ENCODE measurements at regions not wholly inside any gene's neighbourhood (a gene's known extent, or its start where the extent isn't known, plus 50 kb on each side); places are given as distances from the start of the nearest gene placed in this dataset.
"Not testable (repeated sequence)": the region's sequence is repeated elsewhere in the genome, so short reads cannot be mapped to it uniquely, and the experiment has no call there.

DNA sequence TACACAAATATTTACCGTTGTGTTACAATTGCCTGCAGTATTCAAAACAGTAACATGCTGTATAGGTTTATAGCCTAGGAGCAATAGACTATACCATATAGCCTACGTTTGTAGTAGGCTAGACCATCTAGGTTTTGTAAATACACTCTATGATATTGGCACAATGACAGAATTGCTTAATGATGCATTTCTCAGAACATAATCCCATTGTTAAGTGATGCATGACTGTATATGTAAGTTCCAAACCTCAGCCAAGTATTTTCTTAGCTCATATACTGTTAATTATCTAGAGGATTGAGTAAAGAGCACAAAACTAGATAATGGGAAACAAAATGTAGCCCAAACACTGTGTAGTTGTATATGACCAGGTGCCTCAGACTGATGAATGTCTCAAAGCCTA lies 220.1 kb downstream of the ANXA1 start:
- Mint-ChIP-seq H3K27me3 (ENCODE audit: low read depth) (no peaks in the 10 kb centered on the region), H3K4me1 (ENCODE audit: low read depth) (no peaks in the 10 kb centered on the region), H3K27ac (no peak overlapping the region), H3K9me3 (no peaks in the 10 kb centered on the region), H3K36me3 (ENCODE audit: low read depth) (no peaks in the 10 kb centered on the region), H3K4me3 (no peak overlapping the region)

DNA sequence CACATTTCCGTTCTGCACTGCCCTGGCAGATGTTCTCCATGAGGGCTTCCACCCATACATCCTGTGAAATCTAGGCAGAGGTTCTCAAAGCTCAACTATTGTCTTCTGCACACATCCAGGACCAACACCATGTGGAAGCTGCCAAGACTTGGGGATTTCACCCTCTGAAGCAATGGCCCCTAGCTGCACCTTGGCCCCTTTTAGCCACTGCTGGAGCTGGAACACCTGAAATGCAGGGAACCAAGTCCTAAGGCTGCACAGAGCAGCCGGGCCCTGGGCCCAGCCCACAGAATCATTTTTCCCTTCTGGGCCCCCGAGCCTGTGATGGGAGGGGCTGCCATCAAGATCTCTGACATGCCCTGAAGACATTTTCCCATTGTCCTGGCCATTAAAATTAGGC lies 228.7 kb downstream of the ANXA1 start:
- Mint-ChIP-seq H3K27ac (no peak overlapping the region), H3K9me3 (no peaks in the 10 kb centered on the region), H3K36me3 (ENCODE audit: low read depth) (no peaks in the 10 kb centered on the region), H3K27me3 (ENCODE audit: low read depth) (no peaks in the 10 kb centered on the region), H3K4me1 (ENCODE audit: low read depth) (no peaks in the 10 kb centered on the region), H3K4me3 (no peak overlapping the region)

DNA sequence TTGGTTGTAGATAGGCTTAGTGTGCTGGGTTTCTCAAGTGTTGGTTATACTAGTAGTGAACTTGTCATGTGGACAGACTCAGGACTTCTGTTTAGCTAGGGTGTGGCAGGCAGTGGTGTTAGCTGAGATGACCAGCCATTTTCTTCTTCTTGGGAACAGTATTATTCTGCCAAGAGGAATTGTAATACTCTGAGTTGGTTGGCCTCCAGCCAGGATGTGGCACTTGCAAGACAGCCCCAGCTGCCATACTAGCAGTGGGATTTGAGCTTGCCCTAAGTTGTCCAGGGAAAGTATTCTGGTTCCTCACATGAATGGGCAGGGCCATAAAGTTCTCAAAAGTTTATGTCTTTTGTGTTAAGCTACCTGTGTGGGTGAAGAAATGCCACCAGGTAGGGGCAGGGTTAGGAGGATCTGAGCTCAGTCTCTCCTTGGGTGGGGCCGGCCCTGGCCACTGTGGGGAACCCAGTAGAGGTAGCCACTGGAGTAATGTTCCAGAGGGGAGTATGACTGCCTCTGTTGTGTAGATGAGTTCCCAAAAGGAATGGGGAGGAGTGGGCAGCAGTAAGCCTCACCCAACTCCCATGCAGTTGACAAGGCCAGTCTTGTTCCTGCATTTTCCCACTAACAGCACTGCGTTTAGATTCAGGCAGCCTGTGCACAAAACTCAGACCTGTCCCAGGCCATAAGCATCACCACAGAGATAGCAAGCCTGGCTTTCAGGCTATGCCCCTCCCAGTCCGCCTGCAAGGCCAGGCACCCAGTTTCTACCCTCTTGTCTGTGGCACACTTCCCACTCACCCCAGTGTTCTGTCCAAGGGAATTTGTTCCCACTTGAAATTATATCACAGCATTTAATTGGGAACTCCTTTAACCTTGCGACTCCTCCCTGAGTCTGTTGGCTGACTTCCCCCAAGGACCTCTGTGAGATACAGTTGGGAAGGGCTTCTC lies 250.7 kb downstream of the ANXA1 start:
- Mint-ChIP-seq H3K4me3 (no peak overlapping the region), H3K4me1 (ENCODE audit: low read depth) (no peaks in the 10 kb centered on the region), H3K9me3 (no peaks in the 10 kb centered on the region), H3K27me3 (ENCODE audit: low read depth) (no peaks in the 10 kb centered on the region), H3K27ac (no peak overlapping the region), H3K36me3 (ENCODE audit: low read depth) (no peaks in the 10 kb centered on the region)

DNA sequence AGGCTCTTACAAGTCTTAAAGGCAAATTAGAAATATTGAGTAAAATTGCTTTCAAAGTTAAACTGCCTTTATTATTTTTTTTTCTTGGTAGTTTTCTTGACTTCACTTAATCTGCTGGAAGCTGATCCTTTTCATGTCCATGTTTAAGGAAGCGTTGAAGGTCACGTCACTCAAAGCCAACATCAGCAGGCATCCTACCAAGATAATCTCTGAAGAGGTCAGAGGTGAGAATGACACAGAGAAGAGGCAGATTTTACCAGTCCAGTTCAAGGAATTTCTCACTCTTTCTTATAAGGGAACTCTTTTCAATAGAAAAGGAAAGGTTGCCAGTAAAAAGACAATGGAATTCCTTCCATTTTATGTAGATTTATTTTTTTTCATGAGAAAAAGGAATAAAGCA lies 259.8 kb downstream of the ANXA1 start:
- Mint-ChIP-seq H3K9me3 (no peaks in the 10 kb centered on the region), H3K27ac (no peak overlapping the region), H3K36me3 (ENCODE audit: low read depth) (no peaks in the 10 kb centered on the region), H3K4me3 (no peak overlapping the region), H3K27me3 (ENCODE audit: low read depth) (no peaks in the 10 kb centered on the region), H3K4me1 (ENCODE audit: low read depth) (no peaks in the 10 kb centered on the region)

DNA sequence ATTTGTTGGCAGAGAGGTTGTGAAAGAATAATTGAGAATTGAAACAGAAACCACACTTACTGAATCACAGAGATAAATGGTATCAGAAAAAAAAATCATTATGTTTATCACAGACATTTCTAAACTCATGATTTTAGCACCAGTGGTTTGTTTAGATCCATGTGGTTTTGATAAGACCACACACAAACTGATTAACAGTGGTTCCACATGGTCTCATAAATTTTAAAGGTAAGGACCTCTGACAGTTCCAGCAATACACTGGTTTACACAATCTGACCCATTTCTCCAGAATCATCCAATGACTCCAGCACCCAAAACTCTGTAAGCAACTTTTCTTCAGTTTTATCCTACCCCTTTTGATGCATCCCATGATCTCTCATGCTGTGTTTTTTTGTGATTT lies 261.2 kb downstream of the ANXA1 start:
- H3K4me1 Mint-ChIP-seq (ENCODE audit: low read depth) = no peaks in the 10 kb centered on the region
- no peaks in the 10 kb centered on the region for H3K27me3 Mint-ChIP-seq (ENCODE audit: low read depth)
- H3K36me3 Mint-ChIP-seq (ENCODE audit: low read depth) = no peaks in the 10 kb centered on the region
- H3K27ac Mint-ChIP-seq = no peak overlapping the region
- no peak overlapping the region for H3K4me3 Mint-ChIP-seq
- H3K9me3 Mint-ChIP-seq = no peaks in the 10 kb centered on the region

DNA sequence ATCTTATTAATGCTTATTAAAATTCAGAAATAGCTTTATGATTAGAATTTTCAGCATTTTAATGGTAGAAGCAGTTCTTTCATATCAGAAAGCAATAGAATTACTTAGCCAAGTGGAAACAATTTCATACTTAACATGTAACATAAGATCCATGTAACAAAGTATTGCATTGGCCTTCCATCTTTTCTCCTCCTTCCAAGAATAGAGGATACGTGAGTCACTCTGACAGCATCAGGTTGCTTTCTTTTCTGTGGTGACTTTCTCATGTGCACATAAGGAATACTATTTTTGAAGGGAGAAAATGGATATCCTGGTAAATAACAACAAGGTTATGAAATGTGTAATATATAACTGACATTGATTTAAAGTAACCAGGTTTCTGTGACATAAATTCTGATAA lies 272.2 kb downstream of the ANXA1 start:
- Mint-ChIP-seq H3K27ac (no peak overlapping the region), H3K27me3 (ENCODE audit: low read depth) (no peaks in the 10 kb centered on the region), H3K4me3 (no peak overlapping the region), H3K4me1 (ENCODE audit: low read depth) (no peaks in the 10 kb centered on the region), H3K36me3 (ENCODE audit: low read depth) (no peaks in the 10 kb centered on the region), H3K9me3 (no peaks in the 10 kb centered on the region)

DNA sequence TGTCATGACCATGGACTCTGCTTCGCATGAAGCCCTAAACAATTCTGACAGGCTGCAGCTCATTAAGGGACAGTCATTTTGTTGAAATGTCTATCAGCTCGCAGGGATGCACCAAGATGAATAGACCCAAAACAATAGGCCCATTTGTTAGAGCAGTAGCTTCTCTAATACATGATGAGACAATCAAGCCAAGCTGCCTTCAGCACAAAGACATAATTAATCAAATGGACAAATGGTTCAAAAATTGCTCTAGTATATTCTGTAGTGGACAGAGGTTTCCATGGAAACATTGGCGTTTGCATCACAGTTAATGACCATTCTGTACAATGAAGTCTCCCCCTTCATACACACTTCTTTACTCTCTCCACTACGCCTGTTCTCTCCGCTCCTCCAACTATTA lies 274.6 kb downstream of the ANXA1 start:
- H3K4me3 Mint-ChIP-seq = no peak overlapping the region
- H3K27ac Mint-ChIP-seq = no peak overlapping the region
- H3K36me3 Mint-ChIP-seq (ENCODE audit: low read depth) = no peaks in the 10 kb centered on the region
- H3K9me3 Mint-ChIP-seq = no peaks in the 10 kb centered on the region
- no peaks in the 10 kb centered on the region for H3K4me1 Mint-ChIP-seq (ENCODE audit: low read depth)
- H3K27me3 Mint-ChIP-seq (ENCODE audit: low read depth) = no peaks in the 10 kb centered on the region

DNA sequence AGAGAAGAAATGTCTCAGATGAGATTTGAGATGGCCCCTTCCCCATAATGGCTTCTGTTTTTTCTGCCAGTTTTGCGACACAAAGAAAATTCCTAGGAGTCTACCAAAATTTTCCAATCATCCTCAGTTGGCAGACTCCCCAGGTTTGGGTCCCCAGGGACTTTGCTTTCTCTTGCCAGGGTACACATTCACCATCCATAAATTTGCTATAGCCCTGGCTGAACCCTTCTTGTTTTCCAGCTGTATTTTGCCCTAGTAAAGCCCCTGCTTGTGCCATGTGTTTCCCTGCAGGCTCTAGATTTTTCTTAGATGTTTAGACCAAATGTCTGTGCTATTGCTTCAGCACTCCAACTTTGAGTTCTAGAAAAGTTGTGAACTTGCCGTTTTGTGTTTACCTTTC lies 283.2 kb downstream of the ANXA1 start:
- Mint-ChIP-seq H3K27me3 (ENCODE audit: low read depth) (no peaks in the 10 kb centered on the region), H3K27ac (no peak overlapping the region), H3K36me3 (ENCODE audit: low read depth) (no peaks in the 10 kb centered on the region), H3K9me3 (no peaks in the 10 kb centered on the region), H3K4me3 (no peak overlapping the region), H3K4me1 (ENCODE audit: low read depth) (no peaks in the 10 kb centered on the region)

DNA sequence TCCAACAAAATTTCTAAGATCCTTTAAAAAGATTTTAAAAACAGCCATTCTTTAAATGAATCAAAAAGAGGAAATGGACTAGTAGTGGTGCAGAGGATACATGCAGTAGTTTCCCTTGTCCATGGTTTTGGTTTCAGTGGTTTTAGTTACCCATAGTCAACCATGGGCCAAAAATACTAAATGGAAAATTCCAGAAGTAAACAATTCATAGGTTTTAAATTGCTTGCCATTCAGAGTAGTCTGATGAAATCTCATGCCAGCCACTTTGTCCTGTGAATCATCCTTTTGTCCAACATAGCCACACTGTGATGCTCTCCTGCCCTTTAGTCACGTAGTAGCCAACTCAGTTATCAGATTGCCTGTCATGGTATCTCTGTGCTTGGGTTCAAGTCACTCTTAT lies 286.1 kb downstream of the ANXA1 start:
- no peaks in the 10 kb centered on the region for H3K9me3 Mint-ChIP-seq
- H3K27me3 Mint-ChIP-seq (ENCODE audit: low read depth) = no peaks in the 10 kb centered on the region
- H3K27ac Mint-ChIP-seq = no peak overlapping the region
- H3K4me1 Mint-ChIP-seq (ENCODE audit: low read depth) = no peaks in the 10 kb centered on the region
- no peak overlapping the region for H3K4me3 Mint-ChIP-seq
- no peaks in the 10 kb centered on the region for H3K36me3 Mint-ChIP-seq (ENCODE audit: low read depth)

DNA sequence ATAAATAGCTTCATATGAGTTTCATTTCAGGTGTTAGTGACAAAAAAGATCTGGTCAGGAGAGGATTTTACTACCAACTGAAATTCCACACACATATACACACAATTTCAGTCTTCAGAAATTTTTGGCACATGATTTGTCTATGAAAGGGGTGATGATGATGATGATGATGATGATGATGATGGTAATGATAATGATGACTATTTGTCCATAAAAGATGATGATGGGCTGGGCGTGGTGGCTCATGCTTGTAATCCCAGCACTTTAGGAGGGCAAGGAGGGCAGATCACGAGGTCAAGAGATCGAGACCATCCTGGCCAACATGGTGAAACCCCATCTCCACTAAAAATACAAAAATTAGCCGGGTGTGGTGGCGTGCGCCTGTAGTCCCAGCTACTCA lies 288.2 kb downstream of the ANXA1 start:
- H3K4me3 Mint-ChIP-seq; H3K27me3 Mint-ChIP-seq (ENCODE audit: low read depth); H3K4me1 Mint-ChIP-seq (ENCODE audit: low read depth); H3K9me3 Mint-ChIP-seq; H3K27ac Mint-ChIP-seq; H3K36me3 Mint-ChIP-seq (ENCODE audit: low read depth): not testable (repeated sequence)

DNA sequence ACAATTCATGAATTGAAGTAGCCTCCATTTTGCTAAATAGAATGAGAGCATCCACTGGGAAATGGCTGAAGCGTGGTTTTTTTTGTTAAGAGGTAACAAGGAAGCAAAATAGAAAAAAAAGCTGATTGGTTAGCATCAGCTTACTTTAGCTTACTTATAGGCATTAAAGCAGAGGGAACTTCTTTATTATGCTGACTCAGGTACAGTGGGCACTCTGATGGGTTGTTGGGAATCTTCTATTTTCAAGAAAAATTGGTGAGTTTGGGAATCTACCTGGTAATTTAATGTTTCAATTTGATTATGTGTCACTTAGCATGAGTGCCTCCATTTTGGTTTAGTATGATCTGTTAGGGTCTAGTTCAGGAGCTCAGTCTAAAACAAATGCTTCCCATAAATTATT lies 289.6 kb downstream of the ANXA1 start:
- no peak overlapping the region for H3K4me3 Mint-ChIP-seq

DNA sequence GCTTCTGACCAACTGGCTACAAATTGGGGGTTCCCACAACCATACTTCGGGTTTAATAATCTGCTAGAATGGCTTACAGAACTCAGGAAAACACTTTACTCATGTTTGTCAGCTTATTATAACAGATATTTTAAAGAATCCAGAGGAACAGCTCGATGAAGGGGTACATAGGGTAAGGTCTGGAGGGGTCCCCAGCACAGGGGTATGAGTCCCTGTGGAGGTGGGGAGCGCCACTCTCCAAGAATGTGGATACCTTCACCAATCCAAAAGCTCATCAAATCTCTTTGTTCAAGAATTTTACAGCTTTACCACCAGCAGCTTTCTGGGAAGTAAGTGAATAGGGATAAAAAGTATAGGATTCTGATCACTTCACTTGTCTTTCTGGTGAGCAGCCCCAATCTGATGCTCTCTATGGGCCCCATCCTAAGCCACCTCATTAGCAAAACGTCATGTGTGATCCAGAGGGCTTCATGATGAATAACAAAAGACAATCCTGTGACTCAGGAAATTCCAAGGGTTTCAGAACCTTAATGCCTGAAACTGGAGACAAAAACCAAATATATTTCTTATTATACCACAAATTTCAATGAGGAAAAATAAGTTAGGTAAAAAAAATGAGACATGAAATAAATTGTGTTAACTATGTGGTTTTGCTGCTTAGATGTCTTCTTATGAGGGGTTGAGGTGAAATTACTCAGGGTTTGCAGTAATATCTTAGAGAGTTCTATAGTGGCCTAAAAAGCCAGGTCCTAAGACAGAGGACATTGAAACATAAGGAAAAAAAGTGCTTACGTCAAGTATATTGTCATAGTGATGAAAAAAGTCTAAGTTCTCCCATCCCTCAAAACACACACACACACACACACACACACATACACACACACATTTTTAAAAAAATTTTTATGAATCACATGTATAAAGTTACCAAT lies 290.5 kb downstream of the ANXA1 start:
- no peaks in the 10 kb centered on the region for H3K36me3 Mint-ChIP-seq (ENCODE audit: low read depth)
- H3K9me3 Mint-ChIP-seq = no peaks in the 10 kb centered on the region
- H3K27me3 Mint-ChIP-seq (ENCODE audit: low read depth) = no peaks in the 10 kb centered on the region
- no peak overlapping the region for H3K27ac Mint-ChIP-seq
- no peaks in the 10 kb centered on the region for H3K4me1 Mint-ChIP-seq (ENCODE audit: low read depth)
- no peak overlapping the region for H3K4me3 Mint-ChIP-seq

More for the DNA sequence above, 289.6 kb downstream of the ANXA1 start:
- no peaks in the 10 kb centered on the region for H3K4me1 Mint-ChIP-seq (ENCODE audit: low read depth)
- H3K27ac Mint-ChIP-seq = no peak overlapping the region
- H3K36me3 Mint-ChIP-seq (ENCODE audit: low read depth) = no peaks in the 10 kb centered on the region
- H3K9me3 Mint-ChIP-seq = no peaks in the 10 kb centered on the region
- no peaks in the 10 kb centered on the region for H3K27me3 Mint-ChIP-seq (ENCODE audit: low read depth)

DNA sequence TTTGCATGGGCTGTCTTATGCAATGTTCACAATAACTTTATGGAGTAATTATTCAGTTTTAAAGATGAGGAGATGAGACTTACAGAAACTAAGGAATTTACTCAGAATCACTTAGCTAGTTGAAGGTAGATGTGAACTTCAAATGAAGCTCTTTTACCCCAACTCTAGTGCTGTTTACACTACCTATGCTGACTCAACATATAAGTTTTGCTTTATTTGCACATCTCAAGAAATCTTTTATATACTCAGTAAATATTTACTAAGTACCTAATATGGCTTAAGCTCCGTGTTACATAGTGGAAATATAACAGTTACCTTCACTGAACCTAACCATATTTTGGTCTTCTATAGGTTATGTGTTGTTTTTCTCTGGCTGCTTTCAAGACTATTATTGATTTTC lies 293.2 kb downstream of the ANXA1 start:
- Mint-ChIP-seq H3K4me1 (ENCODE audit: low read depth) (no peaks in the 10 kb centered on the region), H3K27me3 (ENCODE audit: low read depth) (no peaks in the 10 kb centered on the region), H3K4me3 (no peak overlapping the region), H3K27ac (no peak overlapping the region), H3K36me3 (ENCODE audit: low read depth) (no peaks in the 10 kb centered on the region), H3K9me3 (no peaks in the 10 kb centered on the region)

DNA sequence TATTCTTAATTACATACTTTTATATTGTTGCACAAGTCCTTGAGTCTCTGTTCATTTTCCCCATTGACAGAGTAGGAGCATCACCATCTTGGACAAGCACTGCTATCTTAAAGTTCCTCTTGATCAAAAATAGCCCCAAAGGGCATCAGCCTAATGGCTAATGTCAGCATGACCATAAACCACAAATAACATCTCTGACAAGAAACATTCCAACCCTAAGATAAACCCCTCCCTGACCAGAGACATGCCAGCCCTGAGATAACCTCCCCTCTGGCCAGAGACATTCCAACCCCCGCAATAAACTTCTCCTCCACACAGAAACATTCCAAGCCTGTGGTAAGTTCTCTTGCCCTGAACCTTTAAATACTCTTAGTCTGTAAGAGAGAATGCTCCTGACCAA lies 293.7 kb downstream of the ANXA1 start:
- H3K4me1 Mint-ChIP-seq (ENCODE audit: low read depth); H3K27me3 Mint-ChIP-seq (ENCODE audit: low read depth); H3K36me3 Mint-ChIP-seq (ENCODE audit: low read depth); H3K9me3 Mint-ChIP-seq; H3K4me3 Mint-ChIP-seq; H3K27ac Mint-ChIP-seq: not testable (repeated sequence)

DNA sequence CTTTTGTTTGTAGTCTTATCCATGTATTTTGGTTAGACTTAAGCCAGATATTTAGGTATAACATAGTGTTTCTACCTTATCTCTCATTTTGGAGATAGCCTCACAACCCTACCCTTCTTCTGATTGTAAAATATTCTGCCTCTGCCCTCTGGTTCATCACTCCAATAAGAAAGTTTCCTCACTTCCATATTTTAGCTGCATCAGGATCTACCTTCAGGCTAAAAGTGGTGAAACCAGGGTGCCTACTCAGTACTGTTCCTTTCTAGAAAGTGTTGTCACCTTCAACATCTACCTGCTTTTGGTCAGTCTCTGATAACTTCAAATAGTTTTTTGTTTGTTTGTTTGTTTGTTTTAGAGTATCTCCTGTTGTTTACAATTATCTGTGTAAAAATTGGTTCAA lies 294.6 kb downstream of the ANXA1 start:
- no peak overlapping the region for H3K4me3 Mint-ChIP-seq
- H3K36me3 Mint-ChIP-seq (ENCODE audit: low read depth) = no peaks in the 10 kb centered on the region
- no peaks in the 10 kb centered on the region for H3K4me1 Mint-ChIP-seq (ENCODE audit: low read depth)
- no peaks in the 10 kb centered on the region for H3K9me3 Mint-ChIP-seq
- H3K27ac Mint-ChIP-seq = no peak overlapping the region
- H3K27me3 Mint-ChIP-seq (ENCODE audit: low read depth) = no peaks in the 10 kb centered on the region

All from T-helper 1 cell treated with Interleukin-12 subunit alpha and Interleukin-12 subunit beta and Interleukin-4 antibody, amounts not matched to agents 30 μg/mL and 1 μg/mL, for 36 hours (primary cell).